K562 (cell line): ENCODE measurements at regions not wholly inside any gene's neighbourhood (a gene's known extent, or its start where the extent isn't known, plus 50 kb on each side); places are given as distances from the start of the nearest gene placed in this dataset.

Experiments used
- ATAC-seq: fragments of 200-7000 bp; cut with Tn5 transposase; 3 replicates; pipeline ENCODE4 v1.9.1; 2020; ENCODE audit warnings: moderate library complexity
- BruUV-seq: library from RNA; stranded (reverse); fragments of 400-500 nt; replicated peaks from 2 replicates; lab custom pipeline; 2021; lab: Mats Ljungman, UMichigan
- CTCF ChIA-PET: fragments of 300-600 bp; formaldehyde crosslinking; extraction: SDS; loops from one replicate; lab custom pipeline; 2021; ENCODE audit warnings: low intra/inter-chr PET ratio; lab: Yijun Ruan, JAX
- POLR2A ChIA-PET: fragments of 300-600, 350-650 bp; sonication (Branson Sonifier 250); formaldehyde crosslinking; extraction: SDS; loops from one replicate; lab custom pipeline; 2021; ENCODE audit warnings: antibody characterized with exemption, inconsistent platforms; lab: Yijun Ruan, JAX
- DNase-seq, 4 experiments: peaks; one replicate each; pipeline versions ENCODE4 v3.0.0 to v3.0.0-alpha.2; 2011 to 2018; ENCODE audit warnings: low spot score in 3 of 4, mixed read lengths in 3 of 4; ENCODE audit errors: extremely low read depth in 1 of 4
- FAIRE-seq: peaks from 2 replicates; lab custom pipeline; 2011; peaks lifted over from hg19 to GRCh38; lab: Jason Lieb, UNC
- H2AFZ ChIP-seq: 2 replicates; pipeline ENCODE4 v1.6.0; 2011; ENCODE audit warnings: low read depth, low read length, control low read depth, inconsistent platforms
- H3K27ac ChIP-seq: fragments of 200-600 bp; 3 replicates; pipeline ENCODE4 v1.8.0; 2011; ENCODE audit warnings: low read depth, mild to moderate bottlenecking, control low read depth, inconsistent platforms, low read length, moderate library complexity, mixed read lengths; ENCODE audit errors: extremely low read depth
- H3K27me3 ChIP-seq, 2 experiments: fragments of 300-600 bp in 1 of 2; 2 replicates in 1 of 2; 3 replicates in 1 of 2; pipeline versions ENCODE4 v1.6.0 to v1.8.0; 2011; ENCODE audit warnings: inconsistent platforms in 2 of 2, low read length in 2 of 2, mild to moderate bottlenecking in 1 of 2, mixed read lengths in 1 of 2, moderate library complexity in 1 of 2; ENCODE audit not compliant: control insufficient read depth in 2 of 2, insufficient read depth in 2 of 2
- H3K36me3 ChIP-seq: fragments of 300-600 bp; 3 replicates; pipeline ENCODE4 v1.8.0; 2011; ENCODE audit warnings: mild to moderate bottlenecking, low read length, inconsistent platforms; ENCODE audit not compliant: control insufficient read depth, insufficient read depth
- H3K4me1 ChIP-seq, 2 experiments: fragments of 200-600 bp in 1 of 2; replicated peaks in 1 of 2; 2 replicates in 1 of 2; 3 replicates in 1 of 2; pipeline versions ENCODE4 v1.5.1 to v1.8.0; 2011; ENCODE audit warnings: inconsistent platforms in 2 of 2, low read length in 2 of 2, mild to moderate bottlenecking in 1 of 2, mixed read lengths in 1 of 2, moderate library complexity in 1 of 2; ENCODE audit not compliant: control insufficient read depth in 2 of 2, insufficient read depth in 2 of 2
- H3K4me2 ChIP-seq: 2 replicates; pipeline ENCODE4 v1.6.1; 2011; ENCODE audit warnings: low read length, control low read depth, inconsistent platforms, mixed read lengths; ENCODE audit not compliant: insufficient read depth
- H3K4me3 ChIP-seq: fragments of 200-600 bp; sonication (generic), shearing (Covaris generic); 2 replicates; pipeline ENCODE4 v1.5.1; 2016; ENCODE audit warnings: control low read depth, inconsistent platforms
- H3K79me2 ChIP-seq: fragments of 200-600 bp; 3 replicates; pipeline ENCODE4 v1.8.0; 2011; ENCODE audit warnings: low read length, inconsistent platforms; ENCODE audit not compliant: control insufficient read depth, insufficient read depth
- H3K9ac ChIP-seq, 2 experiments: 2 replicates each; pipeline versions ENCODE4 v1.6.0 to v1.6.1; 2011; ENCODE audit warnings: low read depth in 2 of 2, low read length in 2 of 2, control low read depth in 1 of 2, inconsistent platforms in 1 of 2, mild to moderate bottlenecking in 1 of 2, mixed read lengths in 1 of 2; ENCODE audit not compliant: insufficient read depth in 1 of 2
- H3K9me1 ChIP-seq: one replicate; pipeline ENCODE4 v1.6.0; 2011; ENCODE audit warnings: inconsistent platforms, mild to moderate bottlenecking, low read length, moderate library complexity; ENCODE audit not compliant: control insufficient read depth, insufficient read depth
- H3K9me3 ChIP-seq: replicated peaks from 2 replicates; pipeline ENCODE4 v1.5.1; 2011; ENCODE audit warnings: low read depth, low read length, inconsistent platforms; ENCODE audit not compliant: control insufficient read depth, insufficient read depth
- H4K20me1 ChIP-seq: replicated peaks from 2 replicates; pipeline ENCODE4 v1.6.1; 2011; ENCODE audit warnings: low read length, inconsistent platforms, mixed read lengths; ENCODE audit not compliant: control insufficient read depth, insufficient read depth
- BRF2 ChIP-seq: IDR thresholded peaks from 3 replicates; pipeline ENCODE4 v1.6.1; 2011; ENCODE audit warnings: borderline replicate concordance, mild to moderate bottlenecking; ENCODE audit not compliant: insufficient read length, insufficient read depth
- ETV6 ChIP-seq, 3 experiments: fragments of 150-350 bp in 1 of 3; sonication (generic) in 1 of 3; formaldehyde crosslinking in 1 of 3; IDR thresholded peaks; 2 replicates each; pipeline versions ENCODE4 v1.6.1 to v1.8.0; 2014 to 2022; ENCODE audit warnings: borderline replicate concordance in 2 of 3, low read depth in 2 of 3, antibody characterized with exemption in 1 of 3, low read length in 1 of 3, mild to moderate bottlenecking in 1 of 3, missing genetic modification reagents in 1 of 3
- FOXK2 ChIP-seq, 2 experiments: fragments of 450-650 bp; IDR thresholded peaks in 1 of 2; conservative IDR thresholded peaks in 1 of 2; 2 replicates each; pipeline ENCODE4 v1.6.1; 2016; ENCODE audit warnings: low read depth in 2 of 2, mild to moderate bottlenecking in 1 of 2
- GTF2A2 ChIP-seq: IDR thresholded peaks from 2 replicates; pipeline ENCODE4 v1.6.1; 2016; ENCODE audit warnings: mild to moderate bottlenecking, missing genetic modification characterization, missing compliant biosample characterization
- HDGF ChIP-seq: fragments of 450-650 bp; IDR thresholded peaks from 2 replicates; pipeline ENCODE4 v1.6.1; 2016
- MAFF ChIP-seq: IDR thresholded peaks from 2 replicates; pipeline ENCODE4 v1.6.1; 2012; ENCODE audit warnings: low read length, improper control_type of control experiment
- RAD21 ChIP-seq, 2 experiments: fragments of 250-450 bp in 1 of 2; fragments of 450-650 bp in 1 of 2; sonication (Bioruptor Pico) in 1 of 2; formaldehyde crosslinking in 1 of 2; IDR thresholded peaks in 1 of 2; conservative IDR thresholded peaks in 1 of 2; 2 replicates each; pipeline versions ENCODE4 v1.4.0 to v1.8.0; 2020 to 2022; ENCODE audit warnings: mild to moderate bottlenecking in 2 of 2, moderate library complexity in 1 of 2
- SREBF2 ChIP-seq: sonication (generic); formaldehyde crosslinking; IDR thresholded peaks from 2 replicates; pipeline ENCODE4 v1.4.0; 2020; ENCODE audit warnings: mild to moderate bottlenecking, missing genetic modification reagents
- THRA ChIP-seq: fragments of 450-650 bp; IDR thresholded peaks from 2 replicates; pipeline ENCODE4 v1.6.1; 2017; ENCODE audit warnings: mild to moderate bottlenecking, moderate library complexity
- WGBS: fragments of 100-300 bp; shearing (Covaris generic); methylation state at CpG from one replicate; pipeline ENCODE4 v1.1.6; 2016; ENCODE audit warnings: low coverage, mixed read lengths; ENCODE audit not compliant: insufficient coverage; ENCODE audit errors: missing lambda C conversion rate; 5-methylcytosine and 5-hydroxymethylcytosine counted together
- in situ Hi-C: fragments of 300-500 bp; cut with MboI; formaldehyde crosslinking; loops from 4 replicates; pipeline ENCODE4 v1.15.0; 2018; ENCODE audit warnings: inconsistent platforms, mixed read lengths
- intact Hi-C: fragments of 100-400 bp; cut with micrococcal nuclease; formaldehyde crosslinking; loops from 2 replicates; pipeline ENCODE4 v1.14.2; 2022

- no peaks in the 10 kb centered on the region for H4K20me1 ChIP-seq
- no peaks in the 10 kb centered on the region for H3K9me3 ChIP-seq
- H2AFZ ChIP-seq = no peak overlapping the region
- H3K79me2 ChIP-seq = no peaks in the 10 kb centered on the region
- no peak overlapping the region for H3K4me2 ChIP-seq
- no peaks in the 10 kb centered on the region for H3K4me1 ChIP-seq
- CTCF ChIA-PET = no interaction called here
- in situ Hi-C loops = no loop called here
- ATAC-seq = no peak
- peaks cover 21 to 43% of the 10 kb centered on the region in 2 experiments for H3K27me3 ChIP-seq
- POLR2A ChIA-PET = interaction anchor here (0.6 kb wide), 1 partner anchor 840 kb away, joined by 3 read pairs; no protein-coding TSS in a partner anchor
- DNase-seq = no peak
- TF ChIP-seq GTF2A2 (tag) (no peak), ETV6 (IDR thresholded peaks at IDR 0.05; ENCODE audit: borderline replicate concordance in 1 of 2, low read depth in 2 of 2, low read length in 1 of 2) (peak in 1 of 2 experiments; percentile 38; a peak in 1 of 4 replicates), ETV6 (CRISPR knock-in tag; IDR thresholded peaks at IDR 0.05; ENCODE audit: borderline replicate concordance) (no peak), THRA (no peak)
- no TSS peak for BruUV-seq
- H3K9me1 ChIP-seq = no peaks in the 10 kb centered on the region
- intact Hi-C loops = no loop called here
- H3K4me3 ChIP-seq = no peak overlapping the region
- H3K27ac ChIP-seq = no peak overlapping the region
- no peak overlapping the region for H3K9ac ChIP-seq
- no peaks in the 10 kb centered on the region for H3K36me3 ChIP-seq
- no peak for FAIRE-seq
Measured at GRCh38 chr12:116646901-116647300, 87.7 kb downstream of the MAP1LC3B2 start.

DNA sequence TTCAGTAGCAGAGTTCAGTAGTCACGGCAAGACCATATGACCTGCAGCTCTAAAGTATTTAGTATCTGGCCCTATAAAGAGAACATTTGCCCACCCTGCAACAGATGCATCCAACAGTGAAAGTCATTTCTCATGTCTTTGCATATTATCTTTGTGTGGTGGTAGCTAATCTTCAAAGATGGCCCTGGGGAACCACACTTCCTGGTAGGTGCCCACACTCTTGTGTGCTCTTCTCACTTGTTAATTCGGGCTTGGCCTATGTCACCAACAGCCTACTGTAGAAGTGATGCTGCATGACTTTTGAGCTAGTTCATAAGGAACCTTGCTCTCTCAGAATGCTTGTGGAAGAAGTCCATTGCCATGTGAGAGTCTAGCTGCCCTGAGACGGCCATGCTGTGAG lies 85.6 kb downstream of the MAP1LC3B2 start:
- no peak overlapping the region for H2AFZ ChIP-seq
- no peaks in the 10 kb centered on the region for H3K9me3 ChIP-seq
- 7% methylated on average over 3 of the region's 3 CpGs for WGBS
- no peak overlapping the region for H3K4me3 ChIP-seq
- no peaks in the 10 kb centered on the region for H3K9me1 ChIP-seq
- H3K4me1 ChIP-seq = no peaks in the 10 kb centered on the region
- ChIA-PET CTCF (no interaction called here), POLR2A (interaction anchor here (0.5 to 0.6 kb wide), 2 partner anchors 12 to 710 kb away, joined by 3 to 4 read pairs; no protein-coding TSS in a partner anchor)
- H4K20me1 ChIP-seq = no peaks in the 10 kb centered on the region
- ATAC-seq (no peak), DNase-seq (no peak), FAIRE-seq (no peak)
- H3K36me3 ChIP-seq = no peaks in the 10 kb centered on the region
- in situ Hi-C loops (no loop called here), intact Hi-C loops (no loop called here)
- peaks cover 21 to 42% of the 10 kb centered on the region in 2 experiments; a peak in 4 of 5 replicates for H3K27me3 ChIP-seq
- no peaks in the 10 kb centered on the region for H3K79me2 ChIP-seq
- no peak overlapping the region for H3K9ac ChIP-seq
- H3K4me2 ChIP-seq = no peak overlapping the region
- H3K27ac ChIP-seq = no peak overlapping the region
- no TSS peak for BruUV-seq
- TF ChIP-seq SREBF2 (CRISPR knock-in tag) (no peak), HDGF (no peak), RAD21 (CRISPR knock-in tag; conservative IDR thresholded peaks at IDR 0.05 in 1 of 2, IDR thresholded peaks at IDR 0.05 in 1 of 2) (no peak), MAFF (no peak), FOXK2 (conservative IDR thresholded peaks at IDR 0.05 in 1 of 2, IDR thresholded peaks at IDR 0.05 in 1 of 2; ENCODE audit: low read depth in 2 of 2) (no peak), BRF2 (no peak)
